ENCODE measurements at regions not wholly inside any gene's neighbourhood (a gene's known extent, or its start where the extent isn't known, plus 50 kb on each side); places are given as distances from the start of the nearest gene placed in this dataset.

DNA sequence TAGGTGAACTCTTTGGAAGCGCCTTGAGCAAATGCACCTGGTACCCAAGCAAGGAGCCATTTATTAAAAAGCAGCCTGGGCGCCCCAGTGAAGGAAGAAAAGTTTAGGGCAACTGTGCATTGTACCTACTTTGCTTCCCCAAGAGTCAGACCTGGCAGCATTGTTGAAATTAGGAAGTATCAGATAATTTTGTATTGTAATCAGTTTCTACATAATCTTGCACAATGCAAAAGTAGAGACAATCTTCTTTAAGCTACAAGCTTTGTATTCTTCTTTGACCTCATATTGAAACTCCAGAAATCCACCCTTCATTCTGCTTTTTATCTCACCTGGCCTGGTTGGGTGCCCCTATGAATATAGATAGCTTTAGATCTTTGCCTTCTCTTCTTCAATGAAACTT lies 490.8 kb downstream of the RASEF start:
- TF ChIP-seq, protein P1, sequence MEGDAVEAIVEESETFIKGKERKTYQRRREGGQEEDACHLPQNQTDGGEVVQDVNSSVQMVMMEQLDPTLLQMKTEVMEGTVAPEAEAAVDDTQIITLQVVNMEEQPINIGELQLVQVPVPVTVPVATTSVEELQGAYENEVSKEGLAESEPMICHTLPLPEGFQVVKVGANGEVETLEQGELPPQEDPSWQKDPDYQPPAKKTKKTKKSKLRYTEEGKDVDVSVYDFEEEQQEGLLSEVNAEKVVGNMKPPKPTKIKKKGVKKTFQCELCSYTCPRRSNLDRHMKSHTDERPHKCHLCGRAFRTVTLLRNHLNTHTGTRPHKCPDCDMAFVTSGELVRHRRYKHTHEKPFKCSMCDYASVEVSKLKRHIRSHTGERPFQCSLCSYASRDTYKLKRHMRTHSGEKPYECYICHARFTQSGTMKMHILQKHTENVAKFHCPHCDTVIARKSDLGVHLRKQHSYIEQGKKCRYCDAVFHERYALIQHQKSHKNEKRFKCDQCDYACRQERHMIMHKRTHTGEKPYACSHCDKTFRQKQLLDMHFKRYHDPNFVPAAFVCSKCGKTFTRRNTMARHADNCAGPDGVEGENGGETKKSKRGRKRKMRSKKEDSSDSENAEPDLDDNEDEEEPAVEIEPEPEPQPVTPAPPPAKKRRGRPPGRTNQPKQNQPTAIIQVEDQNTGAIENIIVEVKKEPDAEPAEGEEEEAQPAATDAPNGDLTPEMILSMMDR (conservative IDR thresholded peaks at IDR 0.05; ENCODE audit: low read length): no peak
- no peak for TF ChIP-seq EZH2phosphoT487 (IDR thresholded peaks at IDR 0.05; ENCODE audit: borderline replicate concordance)

Measured in Loucy (cell line).